Neuronal stem cell (in vitro differentiated cells): ENCODE measurements at regions not wholly inside any gene's neighbourhood (a gene's known extent, or its start where the extent isn't known, plus 50 kb on each side); places are given as distances from the start of the nearest gene placed in this dataset.

Source experiments
- DNase-seq: peaks from one replicate; pipeline ENCODE4 v3.0.0-alpha.2; 2013; ENCODE audit warnings: low spot score
- H2AFZ ChIP-seq: one replicate; pipeline ENCODE4 v1.6.1; 2013; ENCODE audit warnings: mild to moderate bottlenecking, low read length, inconsistent platforms
- H2AK5ac ChIP-seq: 2 replicates; pipeline ENCODE4 v1.6.1; 2013; ENCODE audit warnings: low read depth, mild to moderate bottlenecking, inconsistent platforms, low read length, moderate library complexity, mixed read lengths
- H2BK120ac ChIP-seq: 2 replicates; pipeline ENCODE4 v1.6.1; 2013; ENCODE audit warnings: low read depth, mild to moderate bottlenecking, inconsistent platforms, low read length, moderate library complexity, mixed read lengths
- H2BK12ac ChIP-seq: one replicate; pipeline ENCODE4 v1.6.1; 2013; ENCODE audit warnings: low read length, inconsistent platforms
- H2BK15ac ChIP-seq: 2 replicates; pipeline ENCODE4 v1.6.1; 2013; ENCODE audit warnings: mild to moderate bottlenecking, low read length, inconsistent platforms, mixed read lengths
- H2BK5ac ChIP-seq: one replicate; pipeline ENCODE4 v1.6.1; 2013; ENCODE audit warnings: inconsistent platforms, mild to moderate bottlenecking, low read length, moderate library complexity
- H3K14ac ChIP-seq: one replicate; pipeline ENCODE4 v1.6.1; 2013; ENCODE audit warnings: low read length, inconsistent platforms
- H3K18ac ChIP-seq: 2 replicates; pipeline ENCODE4 v1.6.1; 2013; ENCODE audit warnings: low read length, inconsistent platforms
- H3K23ac ChIP-seq: 2 replicates; pipeline ENCODE4 v1.6.1; 2013; ENCODE audit warnings: low read depth, mild to moderate bottlenecking, mixed read lengths, low read length, inconsistent platforms; ENCODE audit not compliant: poor library complexity
- H3K27ac ChIP-seq: replicated peaks from 3 replicates; pipeline ENCODE4 v1.5.1; 2013; ENCODE audit warnings: low read length, inconsistent platforms
- H3K27me3 ChIP-seq, 3 experiments: 2 replicates each; pipeline ENCODE4 v1.6.1; 2013; ENCODE audit warnings: low read length in 3 of 3, mild to moderate bottlenecking in 2 of 3, inconsistent platforms in 1 of 3, low read depth in 1 of 3, mixed read lengths in 1 of 3, moderate library complexity in 1 of 3; ENCODE audit not compliant: control insufficient read depth in 3 of 3, insufficient read depth in 3 of 3
- H3K36me3 ChIP-seq, 2 donors: replicated peaks in 1 of 2; 2 replicates each; pipeline ENCODE4 v1.6.1; 2013; ENCODE audit warnings: low read length in 2 of 2; ENCODE audit not compliant: control insufficient read depth in 2 of 2, insufficient read depth in 2 of 2
- H3K4ac ChIP-seq: 2 replicates; pipeline ENCODE4 v1.6.1; 2013; ENCODE audit warnings: inconsistent platforms, mild to moderate bottlenecking, low read length, moderate library complexity
- H3K4me1 ChIP-seq, 2 donors: 1 replicate in 1 of 2; 2 replicates in 1 of 2; pipeline ENCODE4 v1.6.1; 2013; ENCODE audit warnings: low read length in 2 of 2, low read depth in 1 of 2; ENCODE audit not compliant: control insufficient read depth in 2 of 2, insufficient read depth in 1 of 2
- H3K4me2 ChIP-seq: one replicate; pipeline ENCODE4 v1.6.1; 2013; ENCODE audit warnings: mild to moderate bottlenecking, low read length, inconsistent platforms; ENCODE audit not compliant: insufficient read depth, poor library complexity, severe bottlenecking
- H3K4me3 ChIP-seq, 2 donors: 2 replicates each; pipeline ENCODE4 v1.5.1; 2013; ENCODE audit warnings: low read length in 2 of 2, mild to moderate bottlenecking in 2 of 2, inconsistent platforms in 1 of 2, moderate library complexity in 1 of 2
- H3K79me1 ChIP-seq: one replicate; pipeline ENCODE4 v1.6.1; 2013; ENCODE audit warnings: low read depth, mild to moderate bottlenecking, inconsistent platforms, low read length, moderate library complexity
- H3K9ac ChIP-seq: one replicate; pipeline ENCODE4 v1.6.1; 2013; ENCODE audit warnings: mild to moderate bottlenecking, low read depth, low read length, inconsistent platforms; ENCODE audit not compliant: poor library complexity
- H3K9me3 ChIP-seq, 2 donors: replicated peaks in 1 of 2; 2 replicates each; pipeline versions ENCODE3 to v1.6.1; 2013; ENCODE audit warnings: low read length in 2 of 2, mild to moderate bottlenecking in 2 of 2, inconsistent platforms in 1 of 2, low read depth in 1 of 2, mixed read lengths in 1 of 2, moderate library complexity in 1 of 2; ENCODE audit not compliant: control insufficient read depth in 2 of 2, insufficient read depth in 1 of 2
- H4K8ac ChIP-seq: one replicate; pipeline ENCODE4 v1.6.1; 2013; ENCODE audit warnings: low read depth, mild to moderate bottlenecking, inconsistent platforms, low read length, moderate library complexity
- H4K91ac ChIP-seq: one replicate; pipeline ENCODE4 v1.6.1; 2013; ENCODE audit warnings: low read length, low read depth, mild to moderate bottlenecking, inconsistent platforms; ENCODE audit not compliant: poor library complexity
- WGBS, 2 donors: extraction: QIAGEN DNeasy Blood & Tissue Kit; methylation state at CpG; one replicate each; pipeline ENCODE4 v1.1.7; 2013; ENCODE audit warnings: missing lambda C conversion rate in 2 of 2, mixed read lengths in 1 of 2; ENCODE audit not compliant: insufficient read length in 2 of 2, insufficient replicate concordance in 1 of 2; ENCODE audit errors: extremely low coverage in 2 of 2; 5-methylcytosine and 5-hydroxymethylcytosine counted together

- Histone ChIP-seq H3K79me1 (no peaks in the 10 kb centered on the region), H3K36me3 (no peaks in the 10 kb centered on the region), H3K14ac (no peak overlapping the region), H3K27ac (no peak overlapping the region), H3K27me3 (no peaks in the 10 kb centered on the region), H4K91ac (no peak overlapping the region), H3K18ac (peak overlapping the region; percentile 87), H3K23ac (peak overlapping the region; percentile 43), H3K4ac (no peak overlapping the region), H4K8ac (no peak overlapping the region), H3K4me2 (no peak overlapping the region), H3K9ac (no peak overlapping the region), H3K4me1 (no peaks in the 10 kb centered on the region), H2AK5ac (peak overlapping the region; percentile 46), H2BK120ac (no peak overlapping the region), H2BK5ac (peak overlapping the region; percentile 5), H3K9me3 (peaks cover 0 to 2% of the 10 kb centered on the region in 2 donors), H2AFZ (no peak overlapping the region), H2BK15ac (peak overlapping the region; percentile 26), H2BK12ac (no peak overlapping the region), H3K4me3 (no peak overlapping the region)
- DNase-seq: no peak
- WGBS, 2 donors: no CpG with 5 or more reads among the region's 12 CpGs
Measured at GRCh38 chr1:4060850-4061249, 160.8 kb upstream of the C1orf174 start.

GRCh38 chr1:4061521-4062031 is 161.5 kb upstream of the C1orf174 start:
- no peak overlapping the region for H3K4ac ChIP-seq
- no peaks in the 10 kb centered on the region for H3K4me1 ChIP-seq
- H2BK12ac ChIP-seq: peak overlapping the region; percentile 22
- no peak overlapping the region for H2BK120ac ChIP-seq
- H3K4me3 ChIP-seq: no peak overlapping the region
- no peaks in the 10 kb centered on the region for H3K36me3 ChIP-seq
- H4K91ac ChIP-seq: no peak overlapping the region
- no peak overlapping the region for H4K8ac ChIP-seq
- H3K9ac ChIP-seq: no peak overlapping the region
- DNase-seq: no peak
- no peaks in the 10 kb centered on the region for H3K27me3 ChIP-seq
- no CpG with 5 or more reads among the region's 21 CpGs for WGBS, 2 donors
- no peak overlapping the region for H3K14ac ChIP-seq
- no peak overlapping the region for H3K4me2 ChIP-seq
- peak overlapping the region; percentile 5 for H2BK5ac ChIP-seq
- no peaks in the 10 kb centered on the region for H3K79me1 ChIP-seq
- H3K9me3 ChIP-seq: peaks cover 2 to 5% of the 10 kb centered on the region in 2 donors
- peak overlapping the region; percentile 46 for H2AK5ac ChIP-seq
- no peak overlapping the region for H3K27ac ChIP-seq
- no peak overlapping the region for H2BK15ac ChIP-seq
- peak overlapping the region; percentile 57 for H3K18ac ChIP-seq
- no peak overlapping the region for H2AFZ ChIP-seq
- no peak overlapping the region for H3K23ac ChIP-seq

- Histone ChIP-seq H2BK120ac (no peak overlapping the region), H4K8ac (no peak overlapping the region), H2BK5ac (no peak overlapping the region), H3K4ac (no peak overlapping the region), H3K9ac (no peak overlapping the region), H3K14ac (no peak overlapping the region), H2AK5ac (peak overlapping the region; percentile 9), H3K9me3 (peaks cover 2 to 8% of the 10 kb centered on the region in 2 donors), H3K4me1 (no peaks in the 10 kb centered on the region), H3K4me3 (no peak overlapping the region), H3K18ac (peak overlapping the region; percentile 8), H3K27me3 (no peaks in the 10 kb centered on the region), H3K27ac (no peak overlapping the region), H2BK12ac (no peak overlapping the region), H2AFZ (no peak overlapping the region), H3K79me1 (no peaks in the 10 kb centered on the region), H3K4me2 (no peak overlapping the region), H2BK15ac (no peak overlapping the region), H3K23ac (no peak overlapping the region), H3K36me3 (no peaks in the 10 kb centered on the region), H4K91ac (no peak overlapping the region)
- no peak for DNase-seq
- WGBS, 2 donors: no CpG with 5 or more reads among the region's 9 CpGs
Measured at GRCh38 chr1:4062041-4062440, 162.0 kb upstream of the C1orf174 start.

- Histone ChIP-seq H3K36me3 (no peaks in the 10 kb centered on the region), H3K18ac (no peak overlapping the region), H3K9ac (no peak overlapping the region), H3K4me3 (no peak overlapping the region), H4K8ac (no peak overlapping the region), H3K23ac (peak overlapping the region; percentile 17), H3K79me1 (no peaks in the 10 kb centered on the region), H3K27ac (no peak overlapping the region), H4K91ac (no peak overlapping the region), H3K4me2 (no peak overlapping the region), H2BK120ac (no peak overlapping the region), H2BK15ac (peak overlapping the region; percentile 9), H2BK5ac (no peak overlapping the region), H3K4me1 (no peaks in the 10 kb centered on the region), H2AK5ac (no peak overlapping the region), H3K27me3 (no peaks in the 10 kb centered on the region), H3K14ac (no peak overlapping the region), H3K4ac (no peak overlapping the region), H2AFZ (no peak overlapping the region), H2BK12ac (no peak overlapping the region), H3K9me3 (peaks cover 2 to 12% of the 10 kb centered on the region in 2 donors)
- no peak for DNase-seq
- no CpG with 5 or more reads among the region's 13 CpGs for WGBS, 2 donors
Measured at GRCh38 chr1:4062560-4062959, 162.5 kb upstream of the C1orf174 start.
